Astrocyte of the cerebellum (primary cell): ENCODE measurements at regions not wholly inside any gene's neighbourhood (a gene's known extent, or its start where the extent isn't known, plus 50 kb on each side); places are given as distances from the start of the nearest gene placed in this dataset.

Experiments
- DNase-seq: peaks from one replicate; pipeline ENCODE4 v3.0.0-alpha.2; 2011; ENCODE audit warnings: low read depth
- H3K4me3 ChIP-seq: 2 replicates; pipeline ENCODE4 v1.5.1; 2011; ENCODE audit warnings: mild to moderate bottlenecking, low read depth, low read length, moderate library complexity
- CTCF ChIP-seq: IDR thresholded peaks from 2 replicates; pipeline ENCODE4 v1.5.1; 2012; ENCODE audit warnings: low read length, low read depth, moderate library complexity, mild to moderate bottlenecking; ENCODE audit errors: missing control alignments
- in situ Hi-C: cut with HindIII; loops from 2 replicates; pipeline ENCODE4 v1.10.0; 2017; ENCODE audit warnings: low sequenced_read_pairs

- no peak for DNase-seq
- in situ Hi-C loops = no loop called here
- TF ChIP-seq CTCF = no peak
- no peak overlapping the region for H3K4me3 ChIP-seq
Measured at GRCh38 chr9:32010322-32010721, 374.1 kb upstream of the ACO1 start.

DNA sequence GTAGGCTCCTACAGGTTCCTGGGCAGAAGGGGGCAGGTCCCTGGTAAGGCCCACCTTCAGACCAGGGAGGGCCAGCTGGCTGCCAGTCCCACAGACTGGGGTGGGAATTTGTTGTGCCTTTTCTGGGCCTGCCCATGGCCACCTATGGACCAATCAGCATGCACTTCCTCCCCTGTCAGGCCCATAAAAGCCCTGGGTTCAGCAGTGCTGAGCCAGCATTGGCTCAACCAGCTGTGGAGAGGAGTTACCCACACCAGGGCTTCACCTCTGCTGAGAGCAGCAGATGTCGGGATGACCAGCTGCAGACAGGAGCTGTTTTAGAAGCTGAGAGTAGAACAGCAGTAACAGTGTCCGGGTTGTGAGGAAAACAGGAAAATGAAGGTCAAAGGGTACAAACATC is 373.4 kb upstream of the ACO1 start:
- DNase-seq = no peak
- H3K4me3 ChIP-seq = no peak overlapping the region
- TF ChIP-seq CTCF = no peak
- in situ Hi-C loops = no loop called here

GRCh38 chr9:32015795-32016194 is 368.6 kb upstream of the ACO1 start:
- DNase-seq = no peak
- no peak overlapping the region for H3K4me3 ChIP-seq
- TF ChIP-seq CTCF = no peak
- in situ Hi-C loops = no loop called here

GRCh38 chr9:32045513-32045912 is 338.9 kb upstream of the ACO1 start:
- H3K4me3 ChIP-seq = no peak overlapping the region
- no peak for DNase-seq
- in situ Hi-C loops = no loop called here
- TF ChIP-seq CTCF = no peak

GRCh38 chr9:32067261-32067660 is 317.2 kb upstream of the ACO1 start:
- H3K4me3 ChIP-seq = no peak overlapping the region
- TF ChIP-seq CTCF = no peak
- in situ Hi-C loops = no loop called here
- no peak for DNase-seq

GRCh38 chr9:32069169-32069813 is 315.2 kb upstream of the ACO1 start:
- in situ Hi-C loops = no loop called here
- no peak overlapping the region for H3K4me3 ChIP-seq
- TF ChIP-seq CTCF = no peak
- DNase-seq = no peak
